ENCODE measurements at regions not wholly inside any gene's neighbourhood (a gene's known extent, or its start where the extent isn't known, plus 50 kb on each side); places are given as distances from the start of the nearest gene placed in this dataset.

- Histone ChIP-seq H3K4me2 (ENCODE audit: insufficient read depth in 1 of 2, low read depth in 2 of 2, low read length in 2 of 2) (no peak overlapping the region), H3K79me2 (ENCODE audit: control insufficient read depth in 1 of 2, insufficient read depth in 2 of 2, low read length in 2 of 2) (no peaks in the 10 kb centered on the region), H3K56ac (replicated peaks; ENCODE audit: insufficient read length, low read depth, low read length) (no peak overlapping the region), H2BK120ac (replicated peaks; ENCODE audit: low read depth, low read length) (no peak overlapping the region), H3K27me3 (replicated peaks in 1 of 4; ENCODE audit: control insufficient read depth in 3 of 4, extremely low read depth in 1 of 4, insufficient read depth in 3 of 4, low read length in 3 of 4) (peaks cover 0 to 1% (median 0%) of the 10 kb centered on the region in 4 experiments; a peak in 1 of 7 replicates), H3K27ac (ENCODE audit: low read depth, low read length) (no peak overlapping the region), H3K4me3 (ENCODE audit: extremely low read depth in 1 of 4, insufficient read depth in 2 of 4, low read depth in 3 of 4, low read length in 4 of 4) (no peak overlapping the region), H4K20me1 (replicated peaks in 1 of 2; ENCODE audit: control insufficient read depth in 1 of 2, insufficient read depth in 2 of 2, low read length in 2 of 2) (no peaks in the 10 kb centered on the region), H3K18ac (ENCODE audit: extremely low read depth, low read length) (no peak overlapping the region), H2AK5ac (ENCODE audit: low read depth, low read length) (no peak overlapping the region), H3K36me3 (ENCODE audit: control insufficient read depth in 2 of 4, insufficient read depth in 4 of 4, low read length in 3 of 4) (no peaks in the 10 kb centered on the region), H2BK12ac (ENCODE audit: low read depth, low read length) (no peak overlapping the region), H2BK5ac (ENCODE audit: low read depth, low read length) (no peak overlapping the region), H2BK15ac (ENCODE audit: low read length) (no peak overlapping the region), H4K8ac (ENCODE audit: extremely low read depth, insufficient read depth, low read length) (no peak overlapping the region), H2AFZ (ENCODE audit: low read length) (no peak overlapping the region), H3K9me3 (ENCODE audit: insufficient read depth in 2 of 2, low read depth in 1 of 2, low read length in 1 of 2) (no peaks in the 10 kb centered on the region), H3K9ac (replicated peaks in 1 of 4; ENCODE audit: extremely low read depth in 1 of 4, low read depth in 3 of 4, low read length in 3 of 4) (no peak overlapping the region), H3K4ac (replicated peaks; ENCODE audit: insufficient read length, low read depth, low read length) (no peak overlapping the region), H2BK20ac (ENCODE audit: low read length) (no peak overlapping the region), H3K79me1 (ENCODE audit: low read depth, low read length) (no peaks in the 10 kb centered on the region), H3K4me1 (replicated peaks in 1 of 4; ENCODE audit: control insufficient read depth in 3 of 4, insufficient read depth in 4 of 4, low read length in 3 of 4) (no peaks in the 10 kb centered on the region), H3K23me2 (ENCODE audit: low read depth, low read length) (peaks cover 2% of the 10 kb centered on the region; the same call in 1 of the 2 replicates), H3K14ac (ENCODE audit: insufficient read length) (no peak overlapping the region), H3K23ac (ENCODE audit: insufficient read length) (no peak overlapping the region), H4K5ac (ENCODE audit: insufficient read length, low read depth, low read length) (no peak overlapping the region), H4K91ac (replicated peaks; ENCODE audit: insufficient read length, low read length) (no peak overlapping the region)
- TF ChIP-seq RBBP5 (IDR thresholded peaks at IDR 0.05; ENCODE audit: borderline replicate concordance, low read depth, low read length) = no peak
- TF ChIP-seq EGR1 (IDR thresholded peaks at IDR 0.05; ENCODE audit: borderline replicate concordance, low read depth, low read length) = no peak
- no peak for TF ChIP-seq ATF3 (IDR thresholded peaks at IDR 0.05; ENCODE audit: insufficient read depth, low read depth, low read length)
- TF ChIP-seq KDM4A (IDR thresholded peaks at IDR 0.05; ENCODE audit: low read depth, low read length, severe bottlenecking) = no peak
- no peak for TF ChIP-seq JUND (IDR thresholded peaks at IDR 0.05; ENCODE audit: low read length)
- TF ChIP-seq SP4 (IDR thresholded peaks at IDR 0.05; ENCODE audit: low read length) = no peak
- no peak for TF ChIP-seq USF2 (IDR thresholded peaks at IDR 0.05; ENCODE audit: low read length)
- ChIA-PET POLR2A (ENCODE audit: partially characterized antibody) (no interaction called here), CTCF (ENCODE audit: partially characterized antibody) (interaction anchor here (1.4 kb wide), 1 partner anchor 21 kb away, joined by 3 read pairs; no protein-coding TSS in a partner anchor)
- FAIRE-seq (no peak), DNase-seq (ENCODE audit: low read depth in 1 of 2, low spot score in 2 of 2) (no peak)
Observed at GRCh38 chr1:221841983-221842335, 100.1 kb upstream of the DUSP10 start.

All from H1 (cell line).